Omental fat pad (tissue), 3 donors: ENCODE measurements at regions not wholly inside any gene's neighbourhood (a gene's known extent, or its start where the extent isn't known, plus 50 kb on each side); places are given as distances from the start of the nearest gene placed in this dataset.

Experiments used
- ATAC-seq: fragments of 150-250 bp; one replicate; pipeline ENCODE4 v1.9.1; 2016; ENCODE audit warnings: mild to moderate bottlenecking, moderate library complexity; ENCODE audit not compliant: low FRiP score
- DNase-seq: peaks from one replicate; pipeline ENCODE4 v3.0.0-alpha.2; 2019; ENCODE audit warnings: low spot score
- CTCF ChIP-seq, 3 donors: fragments of 450-650 bp; IDR thresholded peaks; one replicate each; pipeline ENCODE4 v1.5.1; 2016 to 2017; ENCODE audit warnings: antibody characterized with exemption in 3 of 3, mild to moderate bottlenecking in 3 of 3, moderate library complexity in 2 of 3

- ATAC-seq (no peak), DNase-seq (no peak)
- TF ChIP-seq CTCF (IDR thresholded peaks at IDR 0.05) = no peak
Observed at GRCh38 chr4:56245547-56246232, 141.6 kb downstream of the AASDH start.

- no peak for TF ChIP-seq CTCF (IDR thresholded peaks at IDR 0.05)
- ATAC-seq = no peak
- DNase-seq = no peak
Observed at GRCh38 chr4:56244681-56245080, 142.6 kb downstream of the AASDH start.

- no peak for ATAC-seq
- no peak for TF ChIP-seq CTCF (IDR thresholded peaks at IDR 0.05)
- DNase-seq = no peak
Observed at GRCh38 chr4:56243107-56243506, 144.2 kb downstream of the AASDH start.

GRCh38 chr4:56241500-56241899 lies 145.8 kb downstream of the AASDH start:
- TF ChIP-seq CTCF (IDR thresholded peaks at IDR 0.05) = no peak
- DNase-seq = no peak

GRCh38 chr4:56240554-56241174 lies 146.6 kb downstream of the AASDH start:
- ATAC-seq (no peak), DNase-seq (no peak)
- TF ChIP-seq CTCF (IDR thresholded peaks at IDR 0.05) = no peak

More at GRCh38 chr4:56241500-56241899, 145.8 kb downstream of the AASDH start:
- ATAC-seq = no peak

GRCh38 chr4:56238251-56238650 lies 149.0 kb downstream of the AASDH start:
- no peak for TF ChIP-seq CTCF (IDR thresholded peaks at IDR 0.05)
- ATAC-seq = no peak
- no peak for DNase-seq

GRCh38 chr4:56235725-56236124 lies 151.6 kb downstream of the AASDH start:
- DNase-seq (no peak), ATAC-seq (no peak)
- TF ChIP-seq CTCF (IDR thresholded peaks at IDR 0.05) = no peak
